ENCODE measurements at regions not wholly inside any gene's neighbourhood (a gene's known extent, or its start where the extent isn't known, plus 50 kb on each side); places are given as distances from the start of the nearest gene placed in this dataset.

DNA sequence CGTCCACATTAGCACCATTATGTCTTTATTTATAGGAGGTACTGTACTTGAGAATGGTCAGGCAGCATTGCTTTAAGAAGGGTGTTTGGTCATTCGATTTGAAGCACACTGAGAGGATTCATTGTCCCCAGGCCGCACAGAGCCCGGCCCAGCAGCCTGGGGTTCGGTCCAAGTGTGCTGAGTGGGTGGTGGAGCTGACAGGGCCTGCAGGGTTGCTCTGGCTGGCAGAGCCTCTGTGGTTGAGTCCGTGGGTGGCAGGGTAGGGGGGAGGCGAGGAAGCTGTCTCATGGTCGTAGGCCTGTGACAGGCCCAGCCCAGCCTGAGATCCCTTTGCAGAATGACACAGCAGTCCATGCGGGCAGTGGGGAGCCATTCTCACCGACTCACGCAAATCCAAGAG, 227.7 kb upstream of the TOPAZ1 start:
- no peak for DNase-seq (ENCODE audit: low read depth in 4 of 4, low spot score in 3 of 4)

DNA sequence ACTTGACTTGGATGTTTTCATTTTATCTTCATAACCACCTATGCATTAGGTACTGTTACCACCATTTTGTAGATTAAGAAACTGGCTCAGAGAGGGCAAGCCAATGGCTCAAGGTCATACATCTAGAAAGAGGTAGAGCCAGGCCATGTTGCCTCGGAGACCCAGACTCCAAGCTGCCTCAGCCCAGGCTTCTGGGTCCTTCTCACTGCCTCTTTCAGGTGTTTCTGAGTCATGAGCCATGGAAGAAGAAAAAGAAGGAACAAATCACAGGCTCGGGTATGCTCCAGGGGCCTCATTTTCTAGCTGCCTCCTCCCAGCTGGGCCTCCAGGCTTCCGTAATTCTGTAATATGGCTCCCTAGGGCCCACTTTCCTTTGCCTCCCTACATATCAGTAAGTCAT, 226.5 kb upstream of the TOPAZ1 start:
- no peak for DNase-seq (ENCODE audit: low read depth in 4 of 4, low spot score in 3 of 4)

GRCh38 chr3:44016818-44017217, 224.9 kb upstream of the TOPAZ1 start:
- no peak for DNase-seq (ENCODE audit: low read depth in 4 of 4, low spot score in 3 of 4)

GRCh38 chr3:44018926-44019325, 222.8 kb upstream of the TOPAZ1 start:
- no peak for DNase-seq (ENCODE audit: low read depth in 4 of 4, low spot score in 3 of 4)

GRCh38 chr3:44019736-44020135, 221.9 kb upstream of the TOPAZ1 start:
- DNase-seq (ENCODE audit: low read depth in 4 of 4, low spot score in 3 of 4): no peak

GRCh38 chr3:44020143-44020542, 221.5 kb upstream of the TOPAZ1 start:
- DNase-seq (ENCODE audit: low read depth in 4 of 4, low spot score in 3 of 4): no peak

GRCh38 chr3:44021651-44022594, 219.8 kb upstream of the TOPAZ1 start:
- no peak for DNase-seq (ENCODE audit: low read depth in 4 of 4, low spot score in 3 of 4)

GRCh38 chr3:44023961-44024593, 217.6 kb upstream of the TOPAZ1 start:
- no peak for DNase-seq (ENCODE audit: low read depth in 4 of 4, low spot score in 3 of 4)

DNA sequence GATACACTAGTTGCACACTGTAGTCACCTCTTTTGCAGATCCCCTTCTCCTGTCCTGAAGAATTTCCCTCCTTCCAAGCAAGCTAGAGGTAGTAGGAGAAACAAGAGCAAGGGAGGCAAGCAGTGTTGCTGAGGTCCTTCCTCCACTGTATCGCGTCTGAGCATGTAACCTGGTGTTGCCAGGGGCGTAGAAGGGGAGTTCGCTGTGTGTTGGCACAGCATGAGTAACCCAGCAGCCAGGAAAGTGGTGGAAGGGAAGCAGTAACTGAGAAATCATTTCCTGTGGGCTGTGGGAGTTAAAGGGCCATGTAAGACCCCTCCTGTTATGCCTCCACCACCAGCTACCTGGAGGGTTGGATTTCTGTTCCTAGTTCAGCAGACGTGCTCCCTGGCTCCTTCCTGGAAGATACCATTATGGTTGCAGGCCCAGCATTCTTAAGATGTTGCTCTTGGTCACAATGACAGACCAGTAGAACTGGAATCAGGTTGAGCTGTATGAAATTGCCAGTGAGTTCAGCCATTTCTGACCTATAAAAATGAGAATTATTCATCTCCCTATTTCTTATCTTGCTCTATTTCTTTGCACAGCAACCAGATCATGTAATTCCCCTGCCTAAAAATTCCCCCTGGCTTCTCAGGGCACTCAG, 215.3 kb upstream of the TOPAZ1 start:
- no peak for DNase-seq (ENCODE audit: low read depth in 4 of 4, low spot score in 3 of 4)

- no peak for DNase-seq (ENCODE audit: low read depth in 4 of 4, low spot score in 3 of 4)
These were observed 212.6 kb upstream of the TOPAZ1 start for GRCh38 chr3:44029100-44029499.

DNA sequence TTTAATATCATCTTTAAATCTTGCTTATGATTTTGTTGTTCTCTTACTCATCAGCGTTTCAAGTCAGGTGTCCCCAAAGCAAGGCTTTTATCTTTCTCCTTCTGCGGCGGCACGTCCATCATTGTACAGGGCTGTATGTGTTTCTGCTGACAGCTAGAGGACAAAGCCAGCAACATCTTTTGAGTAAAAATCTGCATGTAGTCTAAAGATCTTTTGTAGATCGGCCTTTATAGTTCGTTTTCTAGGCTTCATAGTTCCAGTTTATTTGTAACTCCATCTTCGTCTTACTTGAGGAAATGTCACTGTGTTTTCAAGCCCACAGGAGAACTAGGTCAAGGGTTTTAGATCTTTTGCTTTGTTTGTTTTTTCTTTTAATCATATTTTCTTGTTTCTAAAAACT, 211.4 kb upstream of the TOPAZ1 start:
- no peak for DNase-seq (ENCODE audit: low read depth in 4 of 4, low spot score in 3 of 4)

DNA sequence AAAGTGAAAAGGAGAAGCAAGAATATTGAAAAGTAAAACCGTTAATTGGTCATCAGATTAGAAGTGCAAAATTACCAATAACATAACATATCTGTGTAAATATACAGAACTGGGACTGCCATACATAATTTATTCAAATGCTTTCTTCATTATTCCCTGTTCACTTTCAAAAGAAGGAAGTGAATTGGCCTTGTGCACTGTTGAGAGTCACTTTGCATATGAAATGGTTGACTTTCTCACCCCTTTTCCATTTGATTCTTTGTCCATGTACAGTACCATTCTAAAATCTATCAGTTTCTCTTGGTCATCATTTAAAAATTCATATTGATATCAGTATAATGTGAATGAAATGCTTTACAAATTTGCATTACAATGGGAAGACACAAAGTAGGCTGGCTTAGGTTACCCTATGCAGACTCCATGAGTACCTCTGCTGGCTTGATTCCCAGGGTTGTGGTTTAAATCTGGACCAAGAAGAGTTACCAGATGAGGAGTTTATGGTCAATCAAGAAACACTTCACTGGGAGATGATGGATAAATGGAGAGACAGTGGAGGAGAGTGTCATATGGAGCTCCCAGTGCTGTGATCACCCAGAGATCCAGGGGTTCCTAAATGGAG, 210.9 kb upstream of the TOPAZ1 start:
- DNase-seq (ENCODE audit: low read depth in 4 of 4, low spot score in 3 of 4): no peak

GRCh38 chr3:44031387-44032380, 210.0 kb upstream of the TOPAZ1 start:
- no peak for DNase-seq (ENCODE audit: low read depth in 4 of 4, low spot score in 3 of 4)

DNA sequence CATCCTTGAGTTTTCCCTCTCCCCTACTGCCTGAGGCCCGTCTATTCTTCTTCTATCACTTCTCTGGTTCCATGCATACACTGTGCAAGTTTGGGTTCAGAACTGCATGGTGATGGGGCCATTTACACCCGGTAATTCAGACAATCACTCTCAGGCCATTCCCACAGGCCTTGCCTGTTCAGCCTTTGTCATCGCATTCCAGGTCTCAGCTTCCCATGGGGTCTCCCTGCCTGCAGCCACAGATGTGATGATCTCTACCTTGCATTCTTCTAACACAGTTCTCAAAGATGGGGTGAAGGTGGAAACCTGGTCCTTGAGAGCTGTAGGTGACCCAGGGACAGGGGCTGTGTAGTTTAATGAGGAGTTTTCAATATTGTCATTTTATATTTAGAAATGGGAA, 209.2 kb upstream of the TOPAZ1 start:
- DNase-seq (ENCODE audit: low read depth in 4 of 4, low spot score in 3 of 4): no peak

- no peak for DNase-seq (ENCODE audit: low read depth in 4 of 4, low spot score in 3 of 4)
These were observed 208.6 kb upstream of the TOPAZ1 start for GRCh38 chr3:44033123-44033522.

- DNase-seq (ENCODE audit: low read depth in 4 of 4, low spot score in 3 of 4): no peak
These were observed 204.8 kb upstream of the TOPAZ1 start for GRCh38 chr3:44036850-44037249.

DNA sequence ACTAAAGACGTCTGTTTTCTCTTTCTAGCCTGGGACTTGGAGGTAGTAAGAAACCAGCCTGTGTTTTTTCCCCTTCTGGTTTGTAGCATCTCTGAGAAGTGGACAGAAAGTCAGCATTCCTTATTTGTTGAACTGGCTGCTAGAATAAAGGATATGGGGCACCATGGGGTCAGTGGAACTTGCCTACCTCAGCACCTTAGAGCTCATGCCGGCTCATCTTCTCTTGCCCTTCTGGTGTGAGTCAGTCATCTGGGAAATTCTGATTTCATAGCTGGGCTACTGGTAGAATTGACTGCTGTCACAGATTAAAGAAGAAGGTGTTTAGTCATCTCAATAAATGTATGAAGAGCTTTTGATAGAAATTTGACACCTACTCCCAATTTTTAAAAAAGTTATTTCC, 202.7 kb upstream of the TOPAZ1 start:
- no peak for DNase-seq (ENCODE audit: low read depth in 4 of 4, low spot score in 3 of 4)

GRCh38 chr3:44041726-44042125, 200.0 kb upstream of the TOPAZ1 start:
- no peak for DNase-seq (ENCODE audit: low read depth in 4 of 4, low spot score in 3 of 4)

DNA sequence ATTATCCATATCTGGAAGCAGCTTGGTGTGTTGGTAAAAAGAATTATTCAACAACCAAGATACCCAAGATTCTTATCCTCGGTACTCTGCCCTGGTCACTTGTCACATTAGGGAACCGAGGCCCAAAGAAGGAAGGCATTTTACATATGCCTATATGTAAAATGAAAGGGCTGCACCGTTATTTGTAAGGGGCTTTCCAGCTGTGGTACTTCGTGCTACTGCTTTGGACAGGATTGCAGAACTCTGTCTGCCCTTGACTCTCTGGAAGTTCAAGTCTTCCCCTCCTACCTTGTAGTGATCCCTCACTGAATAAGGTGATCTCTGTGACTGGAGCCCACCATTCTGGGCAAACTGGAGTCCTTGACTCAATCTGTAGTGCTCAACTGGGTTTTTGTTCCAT, 198.9 kb upstream of the TOPAZ1 start:
- no peak for DNase-seq (ENCODE audit: low read depth in 4 of 4, low spot score in 3 of 4)

All from right renal pelvis (tissue), 4 donors.